ENCODE measurements at regions not wholly inside any gene's neighbourhood (a gene's known extent, or its start where the extent isn't known, plus 50 kb on each side); places are given as distances from the start of the nearest gene placed in this dataset.

- no peak for TF ChIP-seq CTCF (IDR thresholded peaks at IDR 0.05; ENCODE audit: insufficient read depth, low read length, poor library complexity, severe bottlenecking)
- no peak for TF ChIP-seq EZH2phosphoT487 (conservative IDR thresholded peaks at IDR 0.05; ENCODE audit: low read length)
Observed at GRCh38 chr4:20474119-20474518, 222.4 kb downstream of the SLIT2 start.
